ENCODE measurements at regions not wholly inside any gene's neighbourhood (a gene's known extent, or its start where the extent isn't known, plus 50 kb on each side); places are given as distances from the start of the nearest gene placed in this dataset.

DNA sequence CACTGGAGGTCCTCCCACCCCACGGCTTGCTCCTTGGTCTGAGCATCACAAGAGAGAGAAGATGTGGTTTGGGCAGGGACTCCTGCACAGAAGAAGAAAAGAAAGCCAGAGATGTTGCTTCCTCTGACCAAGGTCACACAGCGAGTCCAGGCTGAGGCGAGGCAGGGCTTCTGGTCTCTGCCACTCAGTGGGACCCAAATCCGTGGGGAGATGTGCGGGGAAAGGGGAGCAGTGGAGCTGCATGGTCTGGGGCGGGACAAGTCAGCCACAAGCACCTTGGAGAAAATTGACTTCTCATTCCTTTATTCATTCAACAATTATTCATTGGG lies 150.9 kb downstream of the C9orf50 start:
- DNase-seq, result no peak

DNA sequence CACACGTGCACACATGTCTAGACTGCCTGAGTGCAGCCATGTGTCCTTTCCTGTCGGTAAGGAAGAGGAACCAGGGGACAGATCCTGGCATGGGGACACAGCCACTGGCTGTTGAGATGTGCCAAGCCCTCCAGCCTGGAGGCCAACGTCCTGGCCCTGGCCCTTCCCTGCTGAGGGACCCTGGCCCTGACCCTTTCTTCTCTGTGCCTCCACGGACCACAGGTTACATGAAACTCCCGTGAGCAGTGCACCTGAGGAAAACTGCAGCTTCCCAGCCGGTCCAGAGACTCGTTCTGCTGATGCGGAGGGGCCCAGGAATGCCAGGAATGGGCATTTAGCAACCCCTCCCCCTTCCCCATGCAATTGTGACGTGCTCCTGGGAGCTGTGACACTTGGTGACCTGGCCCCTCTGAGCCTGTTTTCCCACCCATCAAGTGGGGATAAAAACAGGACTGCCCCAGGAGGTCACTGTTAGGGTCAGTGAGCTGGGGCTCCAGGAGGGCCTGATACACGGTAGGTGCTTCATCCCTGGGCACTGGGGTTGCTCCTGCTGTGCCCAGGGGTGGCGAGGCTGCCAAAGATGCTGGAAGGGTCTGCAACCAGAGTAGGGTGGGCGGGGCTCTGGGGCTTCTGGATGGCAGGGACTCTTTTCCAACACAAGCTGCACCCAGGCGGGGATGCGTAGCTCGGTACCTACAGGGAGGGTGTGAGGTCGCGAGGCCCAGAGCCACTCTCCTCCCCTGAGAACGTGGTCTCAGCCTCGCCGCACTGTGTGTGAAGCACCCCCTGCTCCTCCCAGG lies 151.5 kb downstream of the C9orf50 start:
- no peak for DNase-seq

DNA sequence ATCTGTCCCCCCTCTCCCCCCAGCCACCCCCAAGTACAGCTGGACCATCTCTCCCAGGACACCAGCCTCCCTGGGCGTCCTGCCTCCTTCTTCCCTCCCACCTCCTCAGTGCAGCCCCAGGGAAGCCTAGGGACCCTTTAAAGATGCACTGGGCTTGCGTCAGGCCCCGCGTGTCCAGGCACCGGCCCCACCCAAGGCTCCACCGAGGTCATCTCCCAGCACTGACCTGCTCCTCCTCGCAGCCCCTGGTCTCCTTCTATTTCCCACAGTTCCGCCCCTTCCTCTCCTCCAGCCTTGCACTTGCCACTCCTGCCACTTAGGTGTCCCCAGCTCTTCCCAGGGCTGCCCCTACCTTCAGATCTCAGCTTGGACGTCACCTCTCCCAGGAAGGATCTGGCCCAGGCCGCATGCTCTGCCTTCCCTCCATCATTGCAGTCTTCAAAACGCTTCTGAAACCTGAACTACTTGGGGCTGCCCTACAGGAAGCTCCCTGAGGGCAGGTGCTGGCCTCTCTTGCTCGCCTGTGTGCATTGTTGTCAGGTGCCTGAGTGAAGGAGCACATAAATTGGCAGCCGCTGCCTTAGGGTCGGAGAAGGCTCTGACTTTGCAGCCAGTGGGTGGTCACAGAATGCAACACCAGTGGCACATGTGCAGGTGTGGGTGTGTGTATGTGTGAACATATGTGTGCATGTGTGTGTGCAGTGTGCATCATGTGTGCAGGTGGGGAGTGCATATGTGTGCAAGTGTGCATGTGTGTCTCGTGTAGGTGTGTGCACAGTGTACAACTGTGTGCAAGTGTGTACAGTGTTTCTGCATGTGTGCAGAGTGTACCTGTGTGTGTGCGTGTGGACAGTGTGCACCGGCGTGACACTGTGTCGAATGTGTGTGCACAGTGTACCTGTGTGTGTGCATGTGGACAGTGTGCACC lies 152.9 kb downstream of the C9orf50 start:
- DNase-seq, result no peak

DNA sequence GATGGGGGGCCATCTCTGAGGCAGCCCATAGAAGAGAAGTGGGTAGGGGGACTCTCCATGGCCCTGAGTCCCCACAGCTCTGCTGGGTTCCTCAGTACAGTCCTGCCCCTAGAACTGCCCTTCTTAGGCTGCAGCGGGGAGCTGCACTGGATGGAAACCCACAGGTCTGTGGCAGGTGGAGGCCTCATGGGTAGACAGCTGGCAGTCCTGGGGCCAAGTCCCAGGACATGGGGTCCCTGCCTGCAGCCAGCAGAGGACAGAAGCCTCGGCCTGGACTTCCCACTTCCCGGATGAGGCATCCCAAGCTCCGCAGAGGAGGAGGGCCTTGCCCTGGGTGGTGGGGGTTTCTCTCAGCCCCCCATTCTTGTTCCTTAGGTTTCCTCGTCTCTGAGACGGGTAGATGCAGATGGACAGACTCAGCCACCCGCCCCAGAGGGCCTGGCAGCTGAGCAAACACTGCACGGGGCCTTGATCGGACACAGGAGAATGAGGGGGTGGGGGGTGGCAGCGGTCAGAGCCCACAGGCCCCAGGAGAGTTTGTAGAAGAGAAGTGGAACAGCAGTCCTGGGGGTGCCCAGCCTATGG lies 153.8 kb downstream of the C9orf50 start:
- no peak for DNase-seq

DNA sequence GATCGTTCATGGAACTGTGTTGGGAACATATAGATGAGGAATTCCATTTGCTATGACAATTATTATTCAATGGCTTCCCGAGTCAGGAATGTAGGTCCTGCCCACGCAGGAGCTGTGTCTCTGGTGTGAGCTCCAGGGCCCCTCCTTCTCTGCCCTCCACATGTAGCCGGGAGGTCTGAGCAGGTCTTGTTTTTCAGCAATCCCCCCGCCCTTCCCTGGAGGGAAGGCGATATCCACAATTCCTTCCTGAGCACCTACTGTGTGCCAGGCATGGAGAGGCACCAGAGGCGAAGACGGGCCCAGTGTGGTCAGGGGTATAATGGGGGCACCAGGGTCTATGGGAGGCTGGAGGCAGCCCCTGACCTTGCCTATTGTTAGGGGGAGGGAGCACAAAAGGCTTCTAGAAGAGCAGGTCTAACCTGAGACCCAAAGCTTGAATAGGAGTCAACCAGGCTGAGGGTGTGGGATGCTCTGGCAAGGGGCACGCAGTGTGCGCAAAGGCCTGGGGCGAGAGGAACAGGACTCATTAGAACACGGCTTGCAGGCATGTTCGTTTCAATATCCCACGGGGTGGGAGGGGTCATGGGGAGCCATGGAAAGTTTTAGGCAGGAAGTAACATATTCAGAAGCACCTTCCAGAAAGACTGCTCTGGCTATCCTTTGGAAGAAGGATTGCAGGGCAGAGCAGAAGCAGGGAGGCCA lies 154.9 kb downstream of the C9orf50 start:
- no peak for DNase-seq

DNA sequence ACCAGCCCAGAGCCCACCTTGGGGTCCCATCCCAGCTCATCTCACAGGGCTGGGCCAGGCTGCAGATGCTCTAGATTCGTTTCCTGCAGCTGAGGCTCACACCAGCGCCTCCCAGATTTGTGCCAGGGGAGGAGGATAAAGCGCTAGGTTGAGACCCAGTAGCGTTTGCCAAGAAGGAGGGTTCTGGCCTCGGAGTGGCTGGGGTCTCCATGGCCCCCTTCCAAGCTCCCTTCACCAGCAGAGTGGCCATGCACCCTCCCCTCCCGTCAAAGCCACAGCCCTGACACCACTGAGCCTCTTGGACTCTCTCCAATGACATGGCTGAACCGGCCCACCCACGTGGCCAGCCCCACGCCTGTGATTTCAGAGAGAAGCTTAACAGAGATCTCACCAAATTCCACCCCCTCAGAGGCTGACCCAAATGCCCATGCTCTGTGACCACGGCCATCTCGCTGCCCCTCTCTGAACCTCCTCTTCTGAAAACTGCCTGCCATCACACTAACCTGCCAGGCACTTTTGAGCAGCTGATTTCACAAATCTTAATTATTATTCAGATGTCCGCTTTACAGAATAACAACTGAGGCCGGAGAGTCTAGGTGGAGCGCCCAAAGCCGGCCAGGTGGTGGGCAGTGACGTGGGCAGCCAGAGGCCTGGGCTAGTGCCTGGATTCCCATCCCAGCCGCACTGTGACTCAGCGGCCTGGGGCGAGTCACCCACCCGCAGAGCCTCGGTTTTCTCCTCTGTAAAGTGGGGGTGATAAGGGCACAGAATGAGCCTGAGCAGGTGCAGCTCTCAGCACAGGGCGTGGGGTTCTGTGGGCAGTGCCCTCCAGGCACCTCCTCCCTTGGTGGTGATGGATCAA lies 155.7 kb downstream of the C9orf50 start:
- DNase-seq, result peak; percentile 62

DNA sequence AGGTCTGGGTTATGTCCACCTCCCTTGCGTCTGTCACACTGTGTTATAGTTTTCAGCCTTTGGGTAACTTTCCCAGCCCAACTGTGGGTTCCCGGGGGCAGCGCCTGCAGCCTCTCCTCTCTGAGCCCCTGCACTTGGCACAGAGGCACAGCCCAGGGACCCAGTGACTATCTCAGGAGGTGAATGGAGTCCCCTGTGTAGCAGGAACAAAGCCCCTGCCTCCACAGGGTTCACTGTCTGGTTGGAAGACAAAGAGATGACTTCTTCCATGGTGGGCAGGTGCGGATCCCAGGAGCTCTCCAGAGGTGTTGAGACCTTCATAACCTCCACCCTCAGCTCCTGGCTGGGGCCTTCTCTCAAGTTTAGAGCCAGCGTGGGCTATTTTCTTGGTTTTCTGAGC lies 156.9 kb downstream of the C9orf50 start:
- no peak for DNase-seq

DNA sequence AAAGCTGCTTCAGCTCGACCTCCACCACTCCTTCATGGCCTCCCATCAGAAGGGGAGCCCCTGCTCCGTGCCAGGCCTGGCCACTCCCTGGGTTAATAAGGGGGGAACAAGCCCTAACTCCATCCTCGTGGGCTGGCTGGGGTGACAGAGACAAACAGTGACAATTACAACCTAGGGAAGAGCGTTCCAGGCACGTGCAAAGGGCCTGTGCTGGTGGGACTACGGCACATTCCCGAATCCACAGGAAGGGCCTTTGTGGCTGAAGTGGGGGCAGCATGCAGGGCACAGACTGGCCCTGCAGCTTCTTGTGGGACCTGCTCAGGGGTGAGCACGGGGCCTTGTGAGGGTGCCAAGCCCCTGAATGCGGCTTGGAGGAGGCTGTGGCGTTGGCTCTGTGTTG lies 157.4 kb downstream of the C9orf50 start:
- DNase-seq, result no peak

DNA sequence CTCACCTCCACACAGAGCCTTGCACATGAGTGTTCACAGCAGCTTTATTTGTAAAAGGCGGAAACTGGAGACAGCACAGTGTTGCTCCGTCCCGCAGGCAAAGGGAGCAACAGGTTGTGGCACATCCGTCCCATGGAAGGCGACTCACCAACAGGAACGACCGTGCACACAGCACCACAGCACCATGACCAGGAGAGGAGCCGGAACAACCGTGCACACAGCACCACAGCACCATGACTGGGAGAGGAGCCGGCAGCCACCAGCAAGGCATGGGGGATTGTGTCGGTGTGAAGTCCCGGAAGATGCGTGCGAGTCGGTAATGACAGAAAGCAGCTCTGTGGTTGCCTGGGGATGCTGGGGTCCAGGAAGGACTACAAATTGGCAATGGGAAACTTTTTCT lies 158.5 kb downstream of the C9orf50 start:
- DNase-seq, result no peak

DNA sequence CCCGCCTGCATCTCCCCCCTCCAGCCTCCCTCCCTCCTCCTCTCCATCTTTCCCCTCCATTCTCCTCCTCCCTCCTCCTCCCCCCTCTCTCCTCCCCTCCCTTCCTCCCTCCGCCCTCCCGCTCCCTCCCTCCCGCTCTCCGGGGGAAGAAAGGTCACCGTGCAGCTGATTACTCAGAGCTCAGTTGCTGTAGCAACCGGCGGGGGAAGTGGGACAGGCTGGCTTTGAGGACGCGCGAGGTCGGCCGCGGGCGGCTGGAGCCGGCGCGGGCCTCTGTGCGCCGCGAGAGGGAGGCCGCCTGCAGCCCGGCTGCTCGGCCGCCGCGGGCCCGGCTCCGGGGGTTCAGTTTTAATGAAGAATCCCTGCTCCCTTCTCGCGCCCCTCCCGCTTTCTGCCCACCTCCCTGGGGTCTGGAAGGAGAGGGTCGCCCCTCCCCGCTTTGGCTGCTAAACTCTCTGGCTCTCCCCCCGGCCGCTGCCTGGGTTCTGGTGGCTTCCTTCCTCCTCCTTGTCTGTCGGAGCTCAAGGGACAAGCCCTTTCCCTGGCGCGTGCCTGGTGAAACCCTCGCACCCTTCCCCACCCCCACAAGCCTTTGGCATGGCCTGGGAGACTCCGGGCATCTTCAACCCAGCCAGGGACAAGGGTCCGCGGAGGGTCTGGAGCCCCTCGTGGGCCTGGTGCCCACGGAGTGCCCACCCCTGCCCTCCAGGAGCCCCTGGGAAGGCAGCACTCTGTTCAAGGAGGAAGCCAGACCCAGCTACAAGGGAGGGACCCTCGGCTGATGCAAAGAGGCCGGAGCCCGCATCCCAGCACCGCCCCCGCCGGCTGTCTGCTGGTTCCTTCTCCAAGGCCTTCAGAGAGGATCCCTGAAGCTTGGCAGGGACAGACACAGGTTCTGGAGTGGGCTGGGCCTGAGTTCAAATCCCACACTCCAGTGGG lies 160.3 kb downstream of the C9orf50 start:
- peak; percentile 99 for DNase-seq

DNA sequence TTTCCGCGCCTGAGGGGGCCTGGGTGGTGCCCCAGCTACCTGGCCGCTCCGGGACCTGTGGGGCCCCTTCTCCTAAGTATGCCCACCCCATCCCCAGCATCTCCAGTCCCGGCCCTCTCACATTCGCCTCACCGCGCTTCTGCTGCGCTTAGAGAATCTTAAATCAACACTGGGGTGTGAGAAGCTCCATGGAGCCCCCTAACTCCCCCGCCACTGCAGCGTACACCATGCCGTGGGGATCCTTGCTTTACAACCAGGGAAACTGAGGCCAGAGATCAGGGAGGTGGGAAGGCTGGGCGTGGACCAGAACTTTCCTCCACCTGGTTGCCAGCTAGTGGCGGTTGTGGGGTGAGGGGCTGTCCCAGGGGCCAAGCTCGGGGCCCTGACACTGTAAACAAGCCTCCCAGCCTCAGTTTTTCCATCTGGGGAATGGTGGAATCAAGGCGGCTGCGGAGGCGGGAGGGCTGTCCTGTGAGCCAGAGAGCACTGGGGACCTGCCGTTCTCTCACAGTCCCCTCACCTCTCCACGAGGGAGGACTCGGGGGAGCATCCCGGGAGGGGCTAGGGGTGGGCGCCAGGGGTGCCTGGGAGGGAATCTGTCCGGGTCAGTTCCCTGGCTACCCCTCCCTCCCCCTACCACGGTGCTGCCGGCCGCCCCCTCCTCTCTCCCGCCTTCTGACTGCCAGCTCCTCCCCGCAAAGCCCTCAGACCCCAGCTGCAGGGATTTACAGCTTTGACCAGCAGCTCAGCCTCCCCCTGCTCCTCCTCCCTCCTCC lies 161.2 kb downstream of the C9orf50 start:
- DNase-seq, result no peak

DNA sequence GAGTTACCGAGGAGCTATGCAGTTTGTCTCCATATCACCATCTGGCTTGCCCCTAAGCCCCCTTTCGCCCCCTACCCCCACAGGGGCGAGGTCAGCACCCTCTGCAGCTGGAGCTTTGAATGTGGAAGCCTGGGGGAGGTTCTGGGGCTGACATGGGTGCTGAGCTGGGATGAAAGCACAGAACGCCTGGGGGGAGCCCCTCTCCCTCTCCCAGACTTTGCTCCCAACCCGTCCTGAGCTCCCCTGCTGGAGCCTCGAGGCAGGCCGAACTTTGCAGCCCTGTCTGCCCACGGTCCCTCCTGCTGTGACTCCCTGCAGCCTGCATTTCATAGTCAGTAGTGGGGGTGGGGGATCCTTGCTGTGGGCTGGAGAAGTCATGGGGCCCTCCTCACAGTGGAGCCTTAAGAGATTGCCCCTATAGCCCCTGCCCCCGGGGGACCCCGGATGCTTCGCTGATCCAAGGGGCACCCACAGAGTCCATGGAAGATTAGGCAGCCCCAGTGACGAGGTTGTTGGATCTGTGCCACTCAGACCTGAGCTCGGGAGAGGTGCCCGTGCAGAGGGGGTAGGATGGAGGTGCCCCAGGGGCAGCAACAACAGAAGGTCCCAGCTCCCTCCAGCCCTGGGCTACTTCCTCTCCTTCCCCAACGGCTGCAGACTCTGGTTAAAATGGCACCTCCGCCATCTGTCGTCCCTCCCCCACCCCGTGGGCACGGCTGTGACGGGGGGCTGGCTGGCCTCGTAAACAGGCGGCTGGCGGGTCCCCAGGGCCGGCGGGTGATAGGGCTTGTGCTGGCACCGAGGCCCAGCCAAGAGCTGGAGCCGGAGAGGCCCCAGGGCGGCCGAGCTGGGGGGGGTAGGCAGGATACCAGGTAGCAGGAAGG lies 162.0 kb downstream of the C9orf50 start:
- DNase-seq, result peak; percentile 76

DNA sequence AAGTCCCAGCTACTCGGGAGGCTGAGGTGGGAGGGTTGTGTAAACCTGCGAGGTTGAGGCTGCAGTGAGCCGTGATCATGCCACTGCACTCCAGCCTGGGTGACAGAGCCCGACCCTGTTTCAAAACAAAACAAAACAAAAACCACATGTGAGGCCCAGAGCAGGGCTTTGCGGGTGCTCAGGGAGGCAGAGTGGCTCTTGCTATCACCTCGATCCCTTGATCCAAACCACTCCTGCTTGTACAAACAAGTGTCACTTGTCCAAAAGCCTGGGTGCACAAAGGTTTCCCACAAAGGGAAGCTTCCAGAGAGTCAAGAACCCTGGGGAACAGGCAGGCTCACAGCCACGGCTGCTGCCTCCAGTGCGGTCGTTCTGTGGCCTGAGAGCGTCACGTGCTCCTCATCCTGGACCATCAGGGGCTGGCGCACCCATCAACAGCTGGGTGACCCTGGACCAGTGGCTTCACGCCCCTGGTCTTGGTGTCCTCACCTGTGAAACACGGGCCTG lies 162.7 kb downstream of the C9orf50 start:
- no peak for DNase-seq

DNA sequence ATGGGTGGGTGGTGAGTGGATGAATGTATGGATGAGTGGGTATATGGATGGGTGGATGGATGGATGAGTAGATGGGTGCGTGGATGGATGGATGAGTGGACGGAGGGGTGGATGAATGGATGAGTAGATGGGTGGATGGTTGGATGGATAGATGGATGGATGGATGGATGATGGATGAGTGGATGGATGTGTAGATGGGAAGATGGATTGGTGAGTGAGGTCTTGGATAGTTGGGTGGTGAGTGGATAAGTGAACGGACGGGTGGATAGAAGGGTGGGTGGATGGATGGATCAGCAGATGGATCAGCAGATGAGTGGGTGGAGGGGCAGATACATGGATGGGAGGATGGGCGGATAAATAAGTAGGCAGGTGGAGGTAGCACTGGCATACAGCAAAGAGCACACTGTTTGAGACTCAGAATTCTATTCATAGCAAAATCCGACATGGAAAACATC lies 163.5 kb downstream of the C9orf50 start:
- DNase-seq, result no peak

DNA sequence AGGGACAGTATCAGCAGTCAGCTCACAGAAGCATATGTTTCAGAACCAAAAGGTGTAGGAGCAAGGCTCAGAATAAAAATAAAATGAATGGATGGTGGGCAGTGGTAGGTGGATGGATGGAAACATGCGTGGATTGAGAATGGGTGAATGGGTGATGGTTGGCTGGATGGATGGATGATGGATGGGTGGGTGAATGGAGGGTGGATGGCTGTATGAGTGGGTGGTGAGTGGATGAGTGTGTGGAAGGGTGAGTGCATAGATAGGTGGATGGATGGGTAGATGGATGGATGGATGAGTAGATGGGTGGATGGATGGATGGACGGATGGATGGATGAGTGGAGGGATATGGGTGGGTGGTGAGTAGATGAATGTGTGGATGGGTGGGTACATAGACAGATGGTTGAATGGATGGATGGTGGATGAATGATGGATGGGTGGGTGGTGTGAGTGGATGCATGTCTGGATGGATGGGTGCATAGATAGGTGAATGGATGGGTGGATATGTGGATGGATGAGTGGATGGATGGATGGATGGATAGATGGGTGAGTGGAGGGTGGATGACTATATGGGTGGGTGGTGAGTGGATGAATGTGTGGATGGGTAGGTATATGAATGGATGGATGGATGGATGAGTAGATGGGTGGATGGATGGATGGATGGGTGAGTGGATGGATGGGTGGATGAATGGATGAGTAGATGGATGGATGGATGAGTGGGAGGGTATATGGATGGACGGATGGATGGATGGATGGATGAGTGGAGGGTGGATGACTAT lies 164.2 kb downstream of the C9orf50 start:
- no peak for DNase-seq

DNA sequence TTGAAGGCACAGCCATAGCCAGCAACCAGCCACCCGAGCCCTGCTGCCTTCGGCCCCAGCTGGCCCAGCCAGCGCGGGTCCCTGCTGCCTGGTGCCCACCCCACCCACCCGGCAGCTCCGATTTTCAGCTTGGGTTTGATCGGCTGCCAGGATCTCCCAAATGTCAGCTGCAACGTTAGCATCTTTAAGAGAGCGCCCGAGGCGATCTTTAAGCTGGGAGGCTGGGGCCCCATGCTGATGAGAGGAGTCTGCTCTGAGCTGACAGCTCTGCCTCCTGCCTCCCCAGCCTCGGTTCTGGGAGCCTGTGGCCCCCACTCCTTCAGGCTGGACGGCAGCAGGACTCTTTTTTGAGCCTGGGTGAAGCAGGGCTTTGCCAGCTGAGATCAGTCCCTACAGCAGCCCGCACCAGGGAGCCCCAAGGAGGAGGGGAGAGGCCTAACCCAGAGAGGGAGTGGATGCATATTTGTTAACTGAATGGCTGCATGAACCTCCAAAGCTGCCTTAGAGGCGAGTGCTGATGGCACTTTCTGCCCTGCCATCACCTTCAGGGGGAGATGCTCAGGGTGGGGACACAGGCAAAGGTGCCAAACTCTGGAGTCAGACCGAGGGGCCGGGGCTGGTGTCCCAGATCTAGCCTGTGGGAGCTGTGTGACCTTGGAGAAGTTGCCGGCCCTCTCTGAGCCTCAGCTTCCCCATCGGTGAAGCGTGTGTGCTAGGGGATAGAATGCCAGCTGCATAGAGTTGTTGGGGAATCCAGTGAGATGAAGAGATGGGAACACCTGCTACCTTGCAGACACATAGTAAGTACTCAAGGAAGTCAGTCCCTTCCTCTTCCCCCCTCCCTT lies 165.5 kb downstream of the C9orf50 start:
- no peak for DNase-seq

Data from left hindlimb (tissue), 1 donor.